ENCODE measurements at regions not wholly inside any gene's neighbourhood (a gene's known extent, or its start where the extent isn't known, plus 50 kb on each side); places are given as distances from the start of the nearest gene placed in this dataset.
"Not testable (repeated sequence)": the region's sequence is repeated elsewhere in the genome, so short reads cannot be mapped to it uniquely, and the experiment has no call there.

- Histone ChIP-seq H3K4me1 (ENCODE audit: insufficient read depth) (no peaks in the 10 kb centered on the region), H3K4me3 (ENCODE audit: low read depth, low read length) (no peak overlapping the region), H3K36me3 (ENCODE audit: insufficient read depth) (no peaks in the 10 kb centered on the region), H3K27ac (ENCODE audit: low read depth) (no peak overlapping the region)
- no peak for DNase-seq (ENCODE audit: extremely low spot score)
- 78% methylated on average over 11 of the region's 11 CpGs for WGBS
These were observed 321.6 kb upstream of the SFSWAP start for GRCh38 chr12:131389054-131390013.

GRCh38 chr12:131390412-131391334, 320.2 kb upstream of the SFSWAP start:
- no peaks in the 10 kb centered on the region for H3K36me3 ChIP-seq (ENCODE audit: insufficient read depth)
- H3K27ac ChIP-seq (ENCODE audit: low read depth): no peak overlapping the region
- H3K4me3 ChIP-seq (ENCODE audit: low read depth, low read length): no peak overlapping the region
- H3K4me1 ChIP-seq (ENCODE audit: insufficient read depth): no peaks in the 10 kb centered on the region
- 56% methylated on average over 19 of the region's 19 CpGs for WGBS
- DNase-seq (ENCODE audit: extremely low spot score): no peak

- no peaks in the 10 kb centered on the region for H3K4me1 ChIP-seq (ENCODE audit: insufficient read depth)
- no peak overlapping the region for H3K4me3 ChIP-seq (ENCODE audit: low read depth, low read length)
- no peaks in the 10 kb centered on the region for H3K36me3 ChIP-seq (ENCODE audit: insufficient read depth)
- no peak overlapping the region for H3K27ac ChIP-seq (ENCODE audit: low read depth)
- WGBS: 85% methylated on average over 10 of the region's 10 CpGs
- DNase-seq (ENCODE audit: extremely low spot score): no peak
These were observed 319.5 kb upstream of the SFSWAP start for GRCh38 chr12:131391399-131391798.

- DNase-seq (ENCODE audit: extremely low spot score); H3K4me1 ChIP-seq (ENCODE audit: insufficient read depth); H3K36me3 ChIP-seq (ENCODE audit: insufficient read depth); H3K4me3 ChIP-seq (ENCODE audit: low read depth, low read length); H3K27ac ChIP-seq (ENCODE audit: low read depth): not testable (repeated sequence)
- 82% methylated on average over 11 of the region's 11 CpGs for WGBS
These were observed 316.1 kb upstream of the SFSWAP start for GRCh38 chr12:131394752-131395151.

- not testable (repeated sequence) for H3K36me3 ChIP-seq (ENCODE audit: insufficient read depth); DNase-seq (ENCODE audit: extremely low spot score); H3K27ac ChIP-seq (ENCODE audit: low read depth); H3K4me3 ChIP-seq (ENCODE audit: low read depth, low read length); H3K4me1 ChIP-seq (ENCODE audit: insufficient read depth)
- WGBS: 96% methylated on average over 5 of the region's 5 CpGs
These were observed 315.6 kb upstream of the SFSWAP start for GRCh38 chr12:131395209-131395684.

GRCh38 chr12:131395971-131396573, 314.8 kb upstream of the SFSWAP start:
- H3K27ac ChIP-seq (ENCODE audit: low read depth): no peak overlapping the region
- WGBS: 94% methylated on average over 1 of the region's 1 CpG
- no peak for DNase-seq (ENCODE audit: extremely low spot score)
- H3K4me3 ChIP-seq (ENCODE audit: low read depth, low read length): no peak overlapping the region
- no peaks in the 10 kb centered on the region for H3K4me1 ChIP-seq (ENCODE audit: insufficient read depth)
- H3K36me3 ChIP-seq (ENCODE audit: insufficient read depth): no peaks in the 10 kb centered on the region

GRCh38 chr12:131397493-131398181, 313.3 kb upstream of the SFSWAP start:
- WGBS: 78% methylated on average over 5 of the region's 5 CpGs
- no peak overlapping the region for H3K4me3 ChIP-seq (ENCODE audit: low read depth, low read length)
- no peak overlapping the region for H3K27ac ChIP-seq (ENCODE audit: low read depth)
- no peaks in the 10 kb centered on the region for H3K4me1 ChIP-seq (ENCODE audit: insufficient read depth)
- H3K36me3 ChIP-seq (ENCODE audit: insufficient read depth): no peaks in the 10 kb centered on the region
- DNase-seq (ENCODE audit: extremely low spot score): no peak

- Histone ChIP-seq H3K27ac (ENCODE audit: low read depth) (no peak overlapping the region), H3K36me3 (ENCODE audit: insufficient read depth) (no peaks in the 10 kb centered on the region)
These were observed 311.9 kb upstream of the SFSWAP start for GRCh38 chr12:131399000-131399399.

GRCh38 chr12:131400668-131401294, 310.1 kb upstream of the SFSWAP start:
- H3K27ac ChIP-seq (ENCODE audit: low read depth); H3K4me3 ChIP-seq (ENCODE audit: low read depth, low read length); DNase-seq (ENCODE audit: extremely low spot score); H3K36me3 ChIP-seq (ENCODE audit: insufficient read depth); H3K4me1 ChIP-seq (ENCODE audit: insufficient read depth): not testable (repeated sequence)
- WGBS: 70% methylated on average over 4 of the region's 4 CpGs

More at GRCh38 chr12:131399000-131399399, 311.9 kb upstream of the SFSWAP start:
- no peak overlapping the region for H3K4me3 ChIP-seq (ENCODE audit: low read depth, low read length)
- H3K4me1 ChIP-seq (ENCODE audit: insufficient read depth): no peaks in the 10 kb centered on the region
- DNase-seq (ENCODE audit: extremely low spot score): no peak

GRCh38 chr12:131401907-131402633, 308.8 kb upstream of the SFSWAP start:
- not testable (repeated sequence) for H3K27ac ChIP-seq (ENCODE audit: low read depth); H3K36me3 ChIP-seq (ENCODE audit: insufficient read depth); H3K4me3 ChIP-seq (ENCODE audit: low read depth, low read length); H3K4me1 ChIP-seq (ENCODE audit: insufficient read depth); DNase-seq (ENCODE audit: extremely low spot score)
- WGBS: 49% methylated on average over 13 of the region's 13 CpGs

GRCh38 chr12:131402781-131403396, 308.0 kb upstream of the SFSWAP start:
- H3K4me3 ChIP-seq (ENCODE audit: low read depth, low read length): no peak overlapping the region
- WGBS: 90% methylated on average over 14 of the region's 14 CpGs
- H3K27ac ChIP-seq (ENCODE audit: low read depth): no peak overlapping the region
- no peaks in the 10 kb centered on the region for H3K36me3 ChIP-seq (ENCODE audit: insufficient read depth)
- no peaks in the 10 kb centered on the region for H3K4me1 ChIP-seq (ENCODE audit: insufficient read depth)
- no peak for DNase-seq (ENCODE audit: extremely low spot score)

GRCh38 chr12:131403676-131404075, 307.2 kb upstream of the SFSWAP start:
- DNase-seq (ENCODE audit: extremely low spot score): no peak
- no peak overlapping the region for H3K27ac ChIP-seq (ENCODE audit: low read depth)
- H3K4me1 ChIP-seq (ENCODE audit: insufficient read depth): no peaks in the 10 kb centered on the region
- no peaks in the 10 kb centered on the region for H3K36me3 ChIP-seq (ENCODE audit: insufficient read depth)
- H3K4me3 ChIP-seq (ENCODE audit: low read depth, low read length): no peak overlapping the region
- 89% methylated on average over 6 of the region's 6 CpGs for WGBS
